ENCODE measurements at regions not wholly inside any gene's neighbourhood (a gene's known extent, or its start where the extent isn't known, plus 50 kb on each side); places are given as distances from the start of the nearest gene placed in this dataset.

GRCh38 chr12:71036526-71036925 lies 116.0 kb upstream of the PTPRR start:
- Histone ChIP-seq H3K4me2 (ENCODE audit: insufficient read depth, insufficient read length, low read length) (no peak overlapping the region), H4K8ac (replicated peaks; ENCODE audit: insufficient read length, low read depth, low read length) (no peak overlapping the region), H4K91ac (ENCODE audit: insufficient read length, low read depth, low read length) (no peak overlapping the region), H3K79me2 (ENCODE audit: insufficient read depth, low read length) (no peaks in the 10 kb centered on the region), H2BK20ac (ENCODE audit: low read depth, low read length, poor library complexity, severe bottlenecking) (no peak overlapping the region), H2BK5ac (ENCODE audit: insufficient read length, low read length) (no peak overlapping the region), H3K27me3 (ENCODE audit: insufficient read depth, low read length) (no peaks in the 10 kb centered on the region), H3K56ac (ENCODE audit: insufficient read length, low read depth, low read length) (no peak overlapping the region), H4K5ac (ENCODE audit: insufficient read length, low read depth, low read length) (no peak overlapping the region), H2AFZ (ENCODE audit: low read length) (no peak overlapping the region), H3K14ac (ENCODE audit: insufficient read depth, low read length) (no peak overlapping the region), H3K9me3 (ENCODE audit: control insufficient read depth, low read depth, low read length) (no peaks in the 10 kb centered on the region), H4K20me1 (ENCODE audit: control insufficient read depth, insufficient read depth, insufficient read length) (no peaks in the 10 kb centered on the region), H2BK15ac (ENCODE audit: low read depth, low read length) (no peak overlapping the region), H3K23ac (ENCODE audit: insufficient read length, low read depth, low read length) (no peak overlapping the region), H2AK5ac (ENCODE audit: insufficient read length, low read length) (no peak overlapping the region), H2BK12ac (ENCODE audit: insufficient read length, low read depth, low read length) (no peak overlapping the region), H3K4ac (ENCODE audit: low read depth, low read length) (no peak overlapping the region), H2BK120ac (ENCODE audit: low read depth, low read length, poor library complexity, severe bottlenecking) (no peak overlapping the region), H3K79me1 (ENCODE audit: insufficient read depth, low read depth, low read length, poor library complexity, severe bottlenecking) (no peaks in the 10 kb centered on the region), H3K23me2 (ENCODE audit: insufficient read length, low read depth, low read length, poor library complexity, severe bottlenecking) (no peaks in the 10 kb centered on the region), H3K18ac (ENCODE audit: insufficient read length, low read depth, low read length) (no peak overlapping the region), H3K27ac (ENCODE audit: insufficient read length, low read depth, low read length) (no peak overlapping the region), H3T11ph (ENCODE audit: low read length) (no peak overlapping the region), H3K9ac (ENCODE audit: extremely low read depth, insufficient read length, low read length) (no peak overlapping the region), H3K4me1 (ENCODE audit: insufficient read depth, low read length) (no peaks in the 10 kb centered on the region)
- no peak for TF ChIP-seq CTCF (conservative IDR thresholded peaks at IDR 0.05)
- WGBS (ENCODE audit: extremely low coverage, insufficient read length, low lambda C conversion rate), result no CpG with 5 or more reads among the region's 1 CpG
- H3K36me3 Mint-ChIP-seq (ENCODE audit: insufficient read depth in 1 of 3, low read depth in 3 of 3), result peaks cover 0 to 4% (median 0%) of the 10 kb centered on the region in 3 experiments; a peak in 1 of 7 replicates
- no peak overlapping the region for H3K4me3 Mint-ChIP-seq
- H3K27ac Mint-ChIP-seq, result no peak overlapping the region
- no peaks in the 10 kb centered on the region; a peak in 1 of 4 replicates for H3K4me1 Mint-ChIP-seq
- H3K9me3 Mint-ChIP-seq, result peaks cover 0 to 3% of the 10 kb centered on the region in 2 experiments; a peak in 2 of 5 replicates
- no peaks in the 10 kb centered on the region for H3K27me3 Mint-ChIP-seq (ENCODE audit: low read depth)
- no peak for DNase-seq

Data from H9 (cell line).